OCI-LY7 (cell line): ENCODE measurements at regions not wholly inside any gene's neighbourhood (a gene's known extent, or its start where the extent isn't known, plus 50 kb on each side); places are given as distances from the start of the nearest gene placed in this dataset.

Experiments
- BruUV-seq: library from RNA; stranded (reverse); fragments of 400-500 nt; replicated peaks from 2 replicates; lab custom pipeline; 2021; lab: Mats Ljungman, UMichigan
- CTCF ChIA-PET: fragments of 300-600 bp; sonication (Branson Sonifier 250); formaldehyde crosslinking; loops from one replicate; lab custom pipeline; 2022; ENCODE audit warnings: antibody characterized with exemption; ENCODE audit not compliant: unreplicated experiment; lab: Charles Lee
- POLR2A ChIA-PET: fragments of 300-600 bp; sonication (Branson Sonifier 250); formaldehyde crosslinking; loops from one replicate; lab custom pipeline; 2022; ENCODE audit warnings: antibody characterized with exemption; lab: Charles Lee
- DNase-seq: peaks from one replicate; pipeline ENCODE4 v3.0.0-alpha.2; 2015; ENCODE audit warnings: low spot score
- H2AFZ ChIP-seq: fragments of 200-600 bp; sonication (generic), shearing (Covaris generic); 2 replicates; pipeline ENCODE4 v1.6.1; 2014; ENCODE audit warnings: mild to moderate bottlenecking, antibody characterized with exemption, low read length, moderate library complexity
- H3K27ac ChIP-seq: fragments of 200-600 bp; sonication (generic); 2 replicates; pipeline ENCODE4 v1.5.1; 2014; ENCODE audit warnings: mixed run types, low read depth, mild to moderate bottlenecking, moderate library complexity, low read length, inconsistent platforms; ENCODE audit not compliant: poor library complexity, severe bottlenecking
- H3K36me3 ChIP-seq: fragments of 200-600 bp; sonication (generic); 2 replicates; pipeline ENCODE4 v1.6.1; 2014; ENCODE audit warnings: mild to moderate bottlenecking, antibody characterized with exemption, low read length, moderate library complexity, mixed read lengths; ENCODE audit not compliant: insufficient read depth
- H3K4me1 ChIP-seq: fragments of 200-600 bp; sonication (generic); 2 replicates; pipeline ENCODE4 v1.5.1; 2014; ENCODE audit warnings: mild to moderate bottlenecking, low read length; ENCODE audit not compliant: insufficient read depth, poor library complexity, severe bottlenecking
- H3K4me2 ChIP-seq: fragments of 200-600 bp; sonication (generic); 2 replicates; pipeline ENCODE4 v1.6.1; 2014; ENCODE audit warnings: mild to moderate bottlenecking, low read length
- H3K4me3 ChIP-seq: fragments of 200-600 bp; sonication (generic); 2 replicates; pipeline ENCODE4 v1.5.1; 2014; ENCODE audit warnings: mild to moderate bottlenecking, low read depth, low read length; ENCODE audit not compliant: poor library complexity, severe bottlenecking
- H3K79me2 ChIP-seq: fragments of 200-600 bp; sonication (generic); 2 replicates; pipeline ENCODE4 v1.6.1; 2016; ENCODE audit warnings: low read depth, mild to moderate bottlenecking, low read length, moderate library complexity, mixed read lengths; ENCODE audit not compliant: insufficient read depth
- H3K9me2 ChIP-seq: fragments of 200-600 bp; sonication (generic); 2 replicates; pipeline ENCODE4 v1.6.1; 2016; ENCODE audit warnings: mild to moderate bottlenecking, low read length, mixed read lengths; ENCODE audit not compliant: insufficient read depth
- H3K9me3 ChIP-seq: fragments of 200-600 bp; sonication (generic); 2 replicates; pipeline ENCODE4 v1.6.1; 2014; ENCODE audit warnings: mild to moderate bottlenecking, mixed run types, low read length, mixed read lengths
- H4K20me1 ChIP-seq: fragments of 200-600 bp; sonication (generic); 2 replicates; pipeline ENCODE4 v1.6.1; 2014; ENCODE audit warnings: mild to moderate bottlenecking, antibody characterized with exemption, low read length, moderate library complexity, mixed read lengths; ENCODE audit not compliant: insufficient read depth
- EZH2phosphoT487 ChIP-seq: fragments of 200-600 bp; sonication (generic); IDR thresholded peaks from 2 replicates; pipeline ENCODE4 v1.6.1; 2018; ENCODE audit warnings: low read depth, borderline replicate concordance, mild to moderate bottlenecking, mixed run types, antibody characterized with exemption, low read length, moderate library complexity, mixed read lengths
- intact Hi-C: fragments of 100-400 bp; cut with micrococcal nuclease; formaldehyde crosslinking; loops from one replicate; pipeline ENCODE4 v1.10.0; 2022; ENCODE audit not compliant: unreplicated experiment
- TF ChIP-seq, protein P1 (sequence below): fragments of 200-600 bp; sonication (generic); conservative IDR thresholded peaks from 2 replicates; pipeline ENCODE4 v1.5.1; 2014; ENCODE audit warnings: mild to moderate bottlenecking, antibody characterized with exemption, low read length, moderate library complexity, mixed read lengths

DNA sequence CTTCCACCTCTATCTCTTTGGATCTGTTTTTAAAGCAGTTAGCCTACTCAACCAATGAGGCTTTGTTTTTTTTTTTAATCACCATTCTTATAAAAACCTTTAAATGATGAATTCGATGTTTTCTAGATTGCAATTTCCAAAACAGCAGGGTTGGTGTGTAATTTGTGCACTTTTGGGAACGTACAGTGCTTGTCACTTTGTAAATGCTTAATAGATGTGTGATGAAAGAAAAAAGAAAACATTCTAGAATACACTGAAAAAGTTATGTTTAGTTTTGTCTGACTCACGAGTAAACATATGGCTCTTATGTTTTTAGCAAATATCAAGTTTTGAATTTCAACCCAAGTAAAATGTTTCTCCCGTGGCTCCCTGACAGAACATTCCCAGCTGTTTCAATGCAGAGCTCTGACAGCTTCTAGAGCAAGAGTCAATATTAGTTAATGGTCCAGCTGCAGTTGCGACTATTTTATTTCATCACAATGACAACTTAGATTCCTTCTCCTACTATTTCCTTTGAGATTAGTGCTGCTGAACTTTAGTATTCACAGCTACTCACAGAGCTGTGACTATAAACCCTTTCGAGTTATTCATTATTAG is 362.5 kb upstream of the ADAMTS5 start:
- Histone ChIP-seq H3K79me2 (no peaks in the 10 kb centered on the region), H3K9me2 (no peaks in the 10 kb centered on the region), H4K20me1 (no peaks in the 10 kb centered on the region), H2AFZ (no peak overlapping the region), H3K27ac (no peak overlapping the region), H3K9me3 (0 out of 2 replicates have a peak, but pooled peaks cover 17% of the 10 kb centered on the region), H3K36me3 (no peaks in the 10 kb centered on the region), H3K4me2 (no peak overlapping the region), H3K4me1 (no peaks in the 10 kb centered on the region), H3K4me3 (no peak overlapping the region)
- no peak for DNase-seq
- TF ChIP-seq, protein P1, sequence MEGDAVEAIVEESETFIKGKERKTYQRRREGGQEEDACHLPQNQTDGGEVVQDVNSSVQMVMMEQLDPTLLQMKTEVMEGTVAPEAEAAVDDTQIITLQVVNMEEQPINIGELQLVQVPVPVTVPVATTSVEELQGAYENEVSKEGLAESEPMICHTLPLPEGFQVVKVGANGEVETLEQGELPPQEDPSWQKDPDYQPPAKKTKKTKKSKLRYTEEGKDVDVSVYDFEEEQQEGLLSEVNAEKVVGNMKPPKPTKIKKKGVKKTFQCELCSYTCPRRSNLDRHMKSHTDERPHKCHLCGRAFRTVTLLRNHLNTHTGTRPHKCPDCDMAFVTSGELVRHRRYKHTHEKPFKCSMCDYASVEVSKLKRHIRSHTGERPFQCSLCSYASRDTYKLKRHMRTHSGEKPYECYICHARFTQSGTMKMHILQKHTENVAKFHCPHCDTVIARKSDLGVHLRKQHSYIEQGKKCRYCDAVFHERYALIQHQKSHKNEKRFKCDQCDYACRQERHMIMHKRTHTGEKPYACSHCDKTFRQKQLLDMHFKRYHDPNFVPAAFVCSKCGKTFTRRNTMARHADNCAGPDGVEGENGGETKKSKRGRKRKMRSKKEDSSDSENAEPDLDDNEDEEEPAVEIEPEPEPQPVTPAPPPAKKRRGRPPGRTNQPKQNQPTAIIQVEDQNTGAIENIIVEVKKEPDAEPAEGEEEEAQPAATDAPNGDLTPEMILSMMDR: no peak
- TF ChIP-seq EZH2phosphoT487: no peak
- no TSS peak for BruUV-seq
- intact Hi-C loops: no loop called here
- ChIA-PET CTCF (no interaction called here), POLR2A (no interaction called here)

DNA sequence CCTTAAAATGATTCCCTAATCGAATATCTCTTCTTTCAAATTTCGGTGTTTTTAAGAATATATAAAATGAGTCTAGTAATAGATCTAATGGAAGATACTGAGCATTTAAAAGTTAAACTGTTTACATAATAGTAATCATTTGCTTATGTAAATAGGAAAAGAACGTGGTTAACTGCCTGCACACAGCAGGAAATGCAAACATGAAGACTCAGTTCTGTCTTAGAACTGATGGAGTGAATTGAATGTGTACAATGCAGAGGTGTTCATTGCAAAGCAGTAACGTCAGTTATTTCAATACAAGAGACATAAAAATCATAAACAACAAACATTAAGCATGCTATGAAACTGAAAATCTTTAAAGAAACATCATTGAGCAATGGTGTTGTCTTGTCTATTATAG is 359.4 kb upstream of the ADAMTS5 start:
- H4K20me1 ChIP-seq: no peaks in the 10 kb centered on the region
- no TSS peak for BruUV-seq
- intact Hi-C loops: no loop called here
- H3K4me2 ChIP-seq: no peak overlapping the region
- H2AFZ ChIP-seq: no peak overlapping the region
- H3K9me3 ChIP-seq: peaks cover 16% of the 10 kb centered on the region; the same call in 1 of the 2 replicates
- H3K9me2 ChIP-seq: no peaks in the 10 kb centered on the region
- DNase-seq: no peak
- TF ChIP-seq EZH2phosphoT487: no peak
- TF ChIP-seq, protein P1: no peak
- ChIA-PET CTCF (no interaction called here), POLR2A (no interaction called here)
- no peaks in the 10 kb centered on the region for H3K4me1 ChIP-seq
- H3K4me3 ChIP-seq: no peak overlapping the region
- no peaks in the 10 kb centered on the region for H3K79me2 ChIP-seq
- H3K27ac ChIP-seq: no peak overlapping the region
- H3K36me3 ChIP-seq: no peaks in the 10 kb centered on the region

DNA sequence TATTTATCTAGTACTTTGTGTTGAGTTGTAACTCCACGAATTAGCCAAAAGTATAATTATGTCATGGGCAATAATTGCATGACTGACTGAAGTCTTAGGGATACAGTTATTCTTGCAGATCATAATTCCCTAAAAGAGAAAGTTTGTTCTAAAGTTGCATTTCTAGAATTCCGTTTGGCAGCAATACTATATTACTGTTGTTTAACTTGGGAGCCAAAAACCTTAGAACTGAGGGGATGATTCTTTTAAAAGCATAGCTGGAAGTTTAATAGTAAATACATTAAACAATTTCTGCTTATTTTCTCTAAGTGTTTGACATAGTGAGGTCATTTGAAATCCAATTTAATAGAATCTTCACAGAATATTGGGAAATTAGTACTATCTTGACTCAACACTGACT is 356.4 kb upstream of the ADAMTS5 start:
- peaks cover 16% of the 10 kb centered on the region; the same call in 1 of the 2 replicates for H3K9me3 ChIP-seq
- no peak for DNase-seq
- no peaks in the 10 kb centered on the region for H3K9me2 ChIP-seq
- intact Hi-C loops: no loop called here
- H4K20me1 ChIP-seq: no peaks in the 10 kb centered on the region
- CTCF ChIA-PET: no interaction called here
- no peak overlapping the region for H3K4me2 ChIP-seq
- no peak for TF ChIP-seq EZH2phosphoT487
- no peak overlapping the region for H3K4me3 ChIP-seq
- POLR2A ChIA-PET: no interaction called here
- no peak overlapping the region for H2AFZ ChIP-seq
- no peaks in the 10 kb centered on the region for H3K36me3 ChIP-seq
- no peak overlapping the region for H3K27ac ChIP-seq
- BruUV-seq: no TSS peak
- H3K4me1 ChIP-seq: no peaks in the 10 kb centered on the region
- no peaks in the 10 kb centered on the region for H3K79me2 ChIP-seq
